ENCODE measurements at regions not wholly inside any gene's neighbourhood (a gene's known extent, or its start where the extent isn't known, plus 50 kb on each side); places are given as distances from the start of the nearest gene placed in this dataset.

DNA sequence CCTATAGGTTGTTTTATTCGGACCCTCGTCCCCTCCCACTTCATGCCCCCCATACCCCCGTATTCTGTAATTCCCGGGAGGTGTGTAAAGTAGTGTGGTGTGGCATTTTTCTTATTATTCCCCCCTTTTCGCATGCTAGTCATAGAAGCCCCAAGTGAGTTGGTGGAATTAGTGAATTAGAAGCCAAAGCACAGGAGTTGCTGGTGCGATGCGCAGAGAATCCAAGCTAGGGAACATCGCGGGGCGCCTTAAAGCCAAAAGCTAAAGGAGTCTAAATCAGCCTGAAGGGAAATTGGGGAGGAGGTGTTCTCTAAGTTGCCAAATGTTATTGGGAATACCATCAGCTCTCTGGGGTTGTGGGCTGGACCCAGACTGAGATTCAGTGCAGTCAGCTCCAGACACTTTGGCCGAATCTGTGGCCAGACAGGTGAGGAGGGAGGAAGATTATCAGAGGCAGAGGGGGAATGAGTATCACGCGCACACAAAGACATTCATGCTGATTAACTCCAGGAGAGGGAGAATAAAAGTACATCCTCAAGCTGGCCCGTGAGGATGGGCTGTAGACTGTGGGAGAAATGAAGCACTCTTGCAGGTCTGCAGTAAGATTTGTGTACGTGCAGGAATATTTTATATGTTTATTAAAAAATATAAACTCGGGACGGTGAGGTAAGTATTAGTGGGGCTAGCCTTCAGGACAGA lies 102.8 kb upstream of the HSD17B12 start:
- TF ChIP-seq, protein P1, sequence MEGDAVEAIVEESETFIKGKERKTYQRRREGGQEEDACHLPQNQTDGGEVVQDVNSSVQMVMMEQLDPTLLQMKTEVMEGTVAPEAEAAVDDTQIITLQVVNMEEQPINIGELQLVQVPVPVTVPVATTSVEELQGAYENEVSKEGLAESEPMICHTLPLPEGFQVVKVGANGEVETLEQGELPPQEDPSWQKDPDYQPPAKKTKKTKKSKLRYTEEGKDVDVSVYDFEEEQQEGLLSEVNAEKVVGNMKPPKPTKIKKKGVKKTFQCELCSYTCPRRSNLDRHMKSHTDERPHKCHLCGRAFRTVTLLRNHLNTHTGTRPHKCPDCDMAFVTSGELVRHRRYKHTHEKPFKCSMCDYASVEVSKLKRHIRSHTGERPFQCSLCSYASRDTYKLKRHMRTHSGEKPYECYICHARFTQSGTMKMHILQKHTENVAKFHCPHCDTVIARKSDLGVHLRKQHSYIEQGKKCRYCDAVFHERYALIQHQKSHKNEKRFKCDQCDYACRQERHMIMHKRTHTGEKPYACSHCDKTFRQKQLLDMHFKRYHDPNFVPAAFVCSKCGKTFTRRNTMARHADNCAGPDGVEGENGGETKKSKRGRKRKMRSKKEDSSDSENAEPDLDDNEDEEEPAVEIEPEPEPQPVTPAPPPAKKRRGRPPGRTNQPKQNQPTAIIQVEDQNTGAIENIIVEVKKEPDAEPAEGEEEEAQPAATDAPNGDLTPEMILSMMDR (IDR thresholded peaks at IDR 0.05; ENCODE audit: low read depth, low read length, poor library complexity, severe bottlenecking), result no peak
- TF ChIP-seq EZH2phosphoT487 (IDR thresholded peaks at IDR 0.05; ENCODE audit: borderline replicate concordance, low read length), result no peak

All from DOHH2 (cell line).